ENCODE measurements at regions not wholly inside any gene's neighbourhood (a gene's known extent, or its start where the extent isn't known, plus 50 kb on each side); places are given as distances from the start of the nearest gene placed in this dataset.
"Not testable (repeated sequence)": the region's sequence is repeated elsewhere in the genome, so short reads cannot be mapped to it uniquely, and the experiment has no call there.

GRCh38 chr12:127041985-127042625, 1224.9 kb upstream of the TMEM132C start:
- H3K4me1 Mint-ChIP-seq, result no peaks in the 10 kb centered on the region
- H3K27ac Mint-ChIP-seq, result no peak overlapping the region
- DNase-seq, result no peak
- peaks cover 4% of the 10 kb centered on the region for H3K9me3 Mint-ChIP-seq
- no peaks in the 10 kb centered on the region for H3K36me3 Mint-ChIP-seq (ENCODE audit: low read depth)
- H3K27me3 Mint-ChIP-seq, result peaks cover 2% of the 10 kb centered on the region
- H3K4me3 Mint-ChIP-seq, result no peak overlapping the region
- no peak for ATAC-seq

- ATAC-seq, result no peak
- no peak for DNase-seq
- no peak overlapping the region for H3K27ac Mint-ChIP-seq
- H3K4me3 Mint-ChIP-seq, result no peak overlapping the region
- no peaks in the 10 kb centered on the region for H3K4me1 Mint-ChIP-seq
- peaks cover 2% of the 10 kb centered on the region for H3K27me3 Mint-ChIP-seq
- H3K36me3 Mint-ChIP-seq (ENCODE audit: low read depth), result no peaks in the 10 kb centered on the region
- peaks cover 4% of the 10 kb centered on the region for H3K9me3 Mint-ChIP-seq
These were observed 1223.2 kb upstream of the TMEM132C start for GRCh38 chr12:127043731-127044130.

GRCh38 chr12:127044836-127045235, 1222.1 kb upstream of the TMEM132C start:
- H3K4me3 Mint-ChIP-seq, result no peak overlapping the region
- no peak for ATAC-seq
- peaks cover 2% of the 10 kb centered on the region for H3K27me3 Mint-ChIP-seq
- H3K9me3 Mint-ChIP-seq, result peaks cover 4% of the 10 kb centered on the region
- no peak overlapping the region for H3K27ac Mint-ChIP-seq
- H3K36me3 Mint-ChIP-seq (ENCODE audit: low read depth), result no peaks in the 10 kb centered on the region
- no peaks in the 10 kb centered on the region for H3K4me1 Mint-ChIP-seq
- DNase-seq, result no peak

- H3K36me3 Mint-ChIP-seq (ENCODE audit: low read depth), result no peaks in the 10 kb centered on the region
- ATAC-seq, result no peak
- DNase-seq, result no peak
- H3K9me3 Mint-ChIP-seq, result no peaks in the 10 kb centered on the region
- peaks cover 2% of the 10 kb centered on the region for H3K27me3 Mint-ChIP-seq
- H3K4me1 Mint-ChIP-seq, result no peaks in the 10 kb centered on the region
- no peak overlapping the region for H3K27ac Mint-ChIP-seq
- no peak overlapping the region for H3K4me3 Mint-ChIP-seq
These were observed 1220.5 kb upstream of the TMEM132C start for GRCh38 chr12:127046467-127046866.

- no peaks in the 10 kb centered on the region for H3K36me3 Mint-ChIP-seq (ENCODE audit: low read depth)
- no peak for DNase-seq
- no peaks in the 10 kb centered on the region for H3K9me3 Mint-ChIP-seq
- H3K27me3 Mint-ChIP-seq, result no peaks in the 10 kb centered on the region
- H3K4me1 Mint-ChIP-seq, result no peaks in the 10 kb centered on the region
- no peak overlapping the region for H3K27ac Mint-ChIP-seq
- no peak overlapping the region for H3K4me3 Mint-ChIP-seq
- no peak for ATAC-seq
These were observed 1218.9 kb upstream of the TMEM132C start for GRCh38 chr12:127048057-127048456.

GRCh38 chr12:127048525-127048924, 1218.4 kb upstream of the TMEM132C start:
- H3K4me1 Mint-ChIP-seq; H3K9me3 Mint-ChIP-seq; H3K36me3 Mint-ChIP-seq (ENCODE audit: low read depth); H3K27ac Mint-ChIP-seq; H3K27me3 Mint-ChIP-seq; H3K4me3 Mint-ChIP-seq; DNase-seq; ATAC-seq: not testable (repeated sequence)

GRCh38 chr12:127051139-127051538, 1215.8 kb upstream of the TMEM132C start:
- H3K9me3 Mint-ChIP-seq, result peaks cover 4% of the 10 kb centered on the region
- no peak for ATAC-seq
- no peak overlapping the region for H3K4me3 Mint-ChIP-seq
- no peaks in the 10 kb centered on the region for H3K36me3 Mint-ChIP-seq (ENCODE audit: low read depth)
- H3K27ac Mint-ChIP-seq, result no peak overlapping the region
- no peaks in the 10 kb centered on the region for H3K27me3 Mint-ChIP-seq
- no peaks in the 10 kb centered on the region for H3K4me1 Mint-ChIP-seq
- DNase-seq, result no peak

GRCh38 chr12:127052511-127053232, 1214.3 kb upstream of the TMEM132C start:
- Mint-ChIP-seq H3K9me3 (peaks cover 4% of the 10 kb centered on the region), H3K36me3 (ENCODE audit: low read depth) (no peaks in the 10 kb centered on the region), H3K4me1 (no peaks in the 10 kb centered on the region), H3K27ac (no peak overlapping the region), H3K4me3 (no peak overlapping the region), H3K27me3 (no peaks in the 10 kb centered on the region)
- ATAC-seq (no peak), DNase-seq (no peak)

GRCh38 chr12:127054531-127054930, 1212.4 kb upstream of the TMEM132C start:
- H3K27ac Mint-ChIP-seq, result no peak overlapping the region
- H3K36me3 Mint-ChIP-seq (ENCODE audit: low read depth), result no peaks in the 10 kb centered on the region
- no peaks in the 10 kb centered on the region for H3K4me1 Mint-ChIP-seq
- no peak for DNase-seq
- peaks cover 4% of the 10 kb centered on the region for H3K9me3 Mint-ChIP-seq
- H3K4me3 Mint-ChIP-seq, result no peak overlapping the region
- H3K27me3 Mint-ChIP-seq, result no peaks in the 10 kb centered on the region
- ATAC-seq, result no peak

- no peak overlapping the region for H3K4me3 Mint-ChIP-seq
- ATAC-seq (no peak), DNase-seq (no peak)
- no peaks in the 10 kb centered on the region for H3K36me3 Mint-ChIP-seq (ENCODE audit: low read depth)
- no peaks in the 10 kb centered on the region for H3K27me3 Mint-ChIP-seq
- H3K9me3 Mint-ChIP-seq, result no peaks in the 10 kb centered on the region
- H3K4me1 Mint-ChIP-seq, result no peaks in the 10 kb centered on the region
- H3K27ac Mint-ChIP-seq, result no peak overlapping the region
These were observed 1206.6 kb upstream of the TMEM132C start for GRCh38 chr12:127060310-127060847.

- Mint-ChIP-seq H3K36me3 (ENCODE audit: low read depth) (no peaks in the 10 kb centered on the region), H3K27ac (no peak overlapping the region), H3K27me3 (no peaks in the 10 kb centered on the region), H3K9me3 (no peaks in the 10 kb centered on the region), H3K4me3 (no peak overlapping the region), H3K4me1 (no peaks in the 10 kb centered on the region)
- ATAC-seq (no peak), DNase-seq (no peak)
These were observed 1206.0 kb upstream of the TMEM132C start for GRCh38 chr12:127060933-127061332.

- no peaks in the 10 kb centered on the region for H3K9me3 Mint-ChIP-seq
- DNase-seq (no peak), ATAC-seq (no peak)
- H3K36me3 Mint-ChIP-seq (ENCODE audit: low read depth), result no peaks in the 10 kb centered on the region
- H3K4me1 Mint-ChIP-seq, result no peaks in the 10 kb centered on the region
- no peak overlapping the region for H3K4me3 Mint-ChIP-seq
- no peak overlapping the region for H3K27ac Mint-ChIP-seq
- H3K27me3 Mint-ChIP-seq, result no peaks in the 10 kb centered on the region
These were observed 1203.5 kb upstream of the TMEM132C start for GRCh38 chr12:127063339-127064072.

GRCh38 chr12:127064207-127064606, 1202.8 kb upstream of the TMEM132C start:
- no peak for ATAC-seq
- Mint-ChIP-seq H3K4me1 (no peaks in the 10 kb centered on the region), H3K27ac (no peak overlapping the region), H3K27me3 (no peaks in the 10 kb centered on the region), H3K4me3 (no peak overlapping the region), H3K36me3 (ENCODE audit: low read depth) (no peaks in the 10 kb centered on the region), H3K9me3 (no peaks in the 10 kb centered on the region)
- DNase-seq, result no peak

- Mint-ChIP-seq H3K36me3 (ENCODE audit: low read depth) (no peaks in the 10 kb centered on the region), H3K27ac (no peak overlapping the region), H3K4me3 (no peak overlapping the region), H3K9me3 (no peaks in the 10 kb centered on the region), H3K27me3 (no peaks in the 10 kb centered on the region), H3K4me1 (no peaks in the 10 kb centered on the region)
- DNase-seq (no peak), ATAC-seq (no peak)
These were observed 1201.4 kb upstream of the TMEM132C start for GRCh38 chr12:127065595-127065994.
